Ishikawa (cell line): ENCODE measurements at regions not wholly inside any gene's neighbourhood (a gene's known extent, or its start where the extent isn't known, plus 50 kb on each side); places are given as distances from the start of the nearest gene placed in this dataset.

ENCODE experiments used
- CEBPB ChIP-seq: IDR thresholded peaks from 2 replicates; pipeline ENCODE4 v1.6.1; 2012
- CREB1 ChIP-seq: IDR thresholded peaks from 2 replicates; pipeline ENCODE4 v1.6.1; 2012; ENCODE audit warnings: low read depth
- EGR1 ChIP-seq: IDR thresholded peaks from 2 replicates; pipeline ENCODE4 v1.6.1; 2012
- MAX ChIP-seq: IDR thresholded peaks from 2 replicates; pipeline ENCODE4 v1.6.1; 2012
- NFIC ChIP-seq: IDR thresholded peaks from 2 replicates; pipeline ENCODE4 v1.6.1; 2012
- REST ChIP-seq: IDR thresholded peaks from 2 replicates; pipeline ENCODE4 v1.6.1; 2012; ENCODE audit warnings: low read depth, mild to moderate bottlenecking
- TAF1 ChIP-seq: IDR thresholded peaks from 2 replicates; pipeline ENCODE4 v1.6.1; 2012; ENCODE audit warnings: low read depth, mild to moderate bottlenecking
- TCF12 ChIP-seq: IDR thresholded peaks from 2 replicates; pipeline ENCODE4 v1.6.1; 2012; ENCODE audit warnings: low read depth
- TEAD4 ChIP-seq: IDR thresholded peaks from 2 replicates; pipeline ENCODE4 v1.6.1; 2012
- USF1 ChIP-seq: IDR thresholded peaks from 2 replicates; pipeline ENCODE4 v1.6.1; 2012
- YY1 ChIP-seq: IDR thresholded peaks from 2 replicates; pipeline ENCODE4 v1.6.1; 2012; ENCODE audit warnings: low read depth

GRCh38 chr2:147096671-147097070 lies 748.2 kb upstream of the ACVR2A start:
- TF ChIP-seq TAF1 (no peak), CEBPB (no peak), TEAD4 (no peak), MAX (no peak), EGR1 (no peak), CREB1 (no peak), USF1 (no peak), YY1 (no peak), TCF12 (no peak), NFIC (no peak), REST (no peak)
